ENCODE measurements at regions not wholly inside any gene's neighbourhood (a gene's known extent, or its start where the extent isn't known, plus 50 kb on each side); places are given as distances from the start of the nearest gene placed in this dataset.

GRCh38 chr19:33953023-33953422, 156.4 kb downstream of the KCTD15 start:
- Histone ChIP-seq H3K27me3 (ENCODE audit: control insufficient read depth in 1 of 2, insufficient read depth in 2 of 2, low read length in 2 of 2) (peaks cover 0 to 5% of the 10 kb centered on the region in 2 experiments), H3K9me3 (ENCODE audit: control insufficient read depth in 1 of 2, insufficient read depth in 1 of 2, low read length in 2 of 2) (peaks cover 0 to 6% of the 10 kb centered on the region in 2 experiments), H3K36me3 (ENCODE audit: insufficient read depth, low read length) (no peaks in the 10 kb centered on the region), H3K4me3 (ENCODE audit: low read length) (no peak overlapping the region), H3K27ac (ENCODE audit: low read depth in 1 of 2, low read length in 2 of 2) (no peak overlapping the region), H3K4me1 (ENCODE audit: insufficient read depth, low read length) (no peaks in the 10 kb centered on the region)
- ChIA-PET CTCF (no interaction called here), POLR2A (no interaction called here)
- TF ChIP-seq CTCF (IDR thresholded peaks at IDR 0.05) = no peak
- ATAC-seq (ENCODE audit: poor library complexity) = no peak
- intact Hi-C loops (cut with DNase I, micrococcal nuclease) = no loop called here
- Mint-ChIP-seq H3K27ac (no peak overlapping the region), H3K4me3 (no peak overlapping the region), H3K36me3 (ENCODE audit: low read depth) (no peaks in the 10 kb centered on the region), H3K27me3 (peaks cover 9% of the 10 kb centered on the region), H3K9me3 (no peaks in the 10 kb centered on the region), H3K4me1 (ENCODE audit: low read depth) (no peaks in the 10 kb centered on the region)
- DNase-seq = no peak

GRCh38 chr19:33953592-33953991, 156.9 kb downstream of the KCTD15 start:
- no peaks in the 10 kb centered on the region for H3K36me3 ChIP-seq (ENCODE audit: insufficient read depth, low read length)
- CTCF ChIA-PET = no interaction called here
- no peaks in the 10 kb centered on the region for H3K36me3 Mint-ChIP-seq (ENCODE audit: low read depth)
- H3K27me3 Mint-ChIP-seq = peaks cover 12% of the 10 kb centered on the region
- no peak overlapping the region for H3K4me3 Mint-ChIP-seq
- no peak overlapping the region for H3K27ac Mint-ChIP-seq
- H3K4me3 ChIP-seq (ENCODE audit: low read length) = no peak overlapping the region
- POLR2A ChIA-PET = no interaction called here
- DNase-seq (no peak), ATAC-seq (ENCODE audit: poor library complexity) (no peak)
- intact Hi-C loops (cut with DNase I, micrococcal nuclease) = no loop called here
- no peaks in the 10 kb centered on the region for H3K4me1 Mint-ChIP-seq (ENCODE audit: low read depth)
- peaks cover 0 to 3% of the 10 kb centered on the region in 2 experiments for H3K27me3 ChIP-seq (ENCODE audit: control insufficient read depth in 1 of 2, insufficient read depth in 2 of 2, low read length in 2 of 2)
- no peak for TF ChIP-seq CTCF (IDR thresholded peaks at IDR 0.05)
- H3K4me1 ChIP-seq (ENCODE audit: insufficient read depth, low read length) = no peaks in the 10 kb centered on the region
- H3K27ac ChIP-seq (ENCODE audit: low read depth in 1 of 2, low read length in 2 of 2) = no peak overlapping the region
- H3K9me3 ChIP-seq (ENCODE audit: control insufficient read depth in 1 of 2, insufficient read depth in 1 of 2, low read length in 2 of 2) = peaks cover 0 to 6% of the 10 kb centered on the region in 2 experiments
- no peaks in the 10 kb centered on the region for H3K9me3 Mint-ChIP-seq

- Mint-ChIP-seq H3K4me3 (no peak overlapping the region), H3K9me3 (no peaks in the 10 kb centered on the region), H3K4me1 (ENCODE audit: low read depth) (no peaks in the 10 kb centered on the region), H3K36me3 (ENCODE audit: low read depth) (no peaks in the 10 kb centered on the region), H3K27ac (no peak overlapping the region), H3K27me3 (peaks cover 17% of the 10 kb centered on the region)
- Histone ChIP-seq H3K4me1 (ENCODE audit: insufficient read depth, low read length) (no peaks in the 10 kb centered on the region), H3K27me3 (ENCODE audit: control insufficient read depth in 1 of 2, insufficient read depth in 2 of 2, low read length in 2 of 2) (no peaks in the 10 kb centered on the region), H3K9me3 (ENCODE audit: control insufficient read depth in 1 of 2, insufficient read depth in 1 of 2, low read length in 2 of 2) (peaks cover 0 to 6% of the 10 kb centered on the region in 2 experiments), H3K27ac (ENCODE audit: low read depth in 1 of 2, low read length in 2 of 2) (no peak overlapping the region), H3K4me3 (ENCODE audit: low read length) (no peak overlapping the region), H3K36me3 (ENCODE audit: insufficient read depth, low read length) (no peaks in the 10 kb centered on the region)
- intact Hi-C loops (cut with DNase I, micrococcal nuclease) = no loop called here
- POLR2A ChIA-PET = no interaction called here
- no peak for DNase-seq
- CTCF ChIA-PET = no interaction called here
- ATAC-seq (ENCODE audit: poor library complexity) = no peak
- no peak for TF ChIP-seq CTCF (IDR thresholded peaks at IDR 0.05)
Measured at GRCh38 chr19:33954686-33955085, 158.0 kb downstream of the KCTD15 start.

Data from CD4-positive, alpha-beta T cell (primary cell).